GM12872 (cell line): ENCODE measurements at regions not wholly inside any gene's neighbourhood (a gene's known extent, or its start where the extent isn't known, plus 50 kb on each side); places are given as distances from the start of the nearest gene placed in this dataset.

Experiments
- TF ChIP-seq, protein P1 (sequence below): IDR thresholded peaks from 3 replicates; pipeline ENCODE4 v1.5.1; 2011; ENCODE audit warnings: low read depth, mild to moderate bottlenecking, low read length, moderate library complexity; ENCODE audit not compliant: insufficient read depth

DNA sequence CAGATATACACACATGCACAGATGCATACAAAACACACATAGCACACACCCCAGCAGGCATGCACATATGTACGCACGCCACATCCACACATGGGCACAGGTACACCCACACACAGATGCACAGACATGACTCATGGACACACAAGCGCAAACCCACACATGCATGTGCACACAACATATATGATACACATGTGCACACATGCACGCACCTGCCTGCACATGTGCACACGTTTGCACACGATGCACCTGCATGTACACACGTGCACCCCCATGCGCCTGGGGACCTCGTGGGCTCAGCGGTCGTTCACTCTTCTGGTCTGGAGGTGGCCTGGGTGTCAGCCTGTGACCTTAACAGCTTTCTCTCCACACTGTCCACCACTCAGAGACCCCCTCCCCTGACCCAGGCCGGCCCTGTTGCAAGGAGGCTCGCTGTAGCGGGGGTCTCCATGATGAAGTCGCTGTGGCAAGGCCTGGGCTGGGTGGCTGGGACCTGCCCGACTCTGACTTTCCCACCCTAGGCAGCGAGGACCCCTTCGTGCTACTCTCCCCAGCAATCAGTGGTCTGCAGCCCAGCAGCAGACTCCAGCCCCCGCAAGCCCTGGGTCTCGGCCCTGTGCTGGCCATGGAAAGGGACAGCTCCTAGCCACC is 92.1 kb upstream of the TTC34 start:
- TF ChIP-seq, protein P1, sequence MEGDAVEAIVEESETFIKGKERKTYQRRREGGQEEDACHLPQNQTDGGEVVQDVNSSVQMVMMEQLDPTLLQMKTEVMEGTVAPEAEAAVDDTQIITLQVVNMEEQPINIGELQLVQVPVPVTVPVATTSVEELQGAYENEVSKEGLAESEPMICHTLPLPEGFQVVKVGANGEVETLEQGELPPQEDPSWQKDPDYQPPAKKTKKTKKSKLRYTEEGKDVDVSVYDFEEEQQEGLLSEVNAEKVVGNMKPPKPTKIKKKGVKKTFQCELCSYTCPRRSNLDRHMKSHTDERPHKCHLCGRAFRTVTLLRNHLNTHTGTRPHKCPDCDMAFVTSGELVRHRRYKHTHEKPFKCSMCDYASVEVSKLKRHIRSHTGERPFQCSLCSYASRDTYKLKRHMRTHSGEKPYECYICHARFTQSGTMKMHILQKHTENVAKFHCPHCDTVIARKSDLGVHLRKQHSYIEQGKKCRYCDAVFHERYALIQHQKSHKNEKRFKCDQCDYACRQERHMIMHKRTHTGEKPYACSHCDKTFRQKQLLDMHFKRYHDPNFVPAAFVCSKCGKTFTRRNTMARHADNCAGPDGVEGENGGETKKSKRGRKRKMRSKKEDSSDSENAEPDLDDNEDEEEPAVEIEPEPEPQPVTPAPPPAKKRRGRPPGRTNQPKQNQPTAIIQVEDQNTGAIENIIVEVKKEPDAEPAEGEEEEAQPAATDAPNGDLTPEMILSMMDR, result no peak

DNA sequence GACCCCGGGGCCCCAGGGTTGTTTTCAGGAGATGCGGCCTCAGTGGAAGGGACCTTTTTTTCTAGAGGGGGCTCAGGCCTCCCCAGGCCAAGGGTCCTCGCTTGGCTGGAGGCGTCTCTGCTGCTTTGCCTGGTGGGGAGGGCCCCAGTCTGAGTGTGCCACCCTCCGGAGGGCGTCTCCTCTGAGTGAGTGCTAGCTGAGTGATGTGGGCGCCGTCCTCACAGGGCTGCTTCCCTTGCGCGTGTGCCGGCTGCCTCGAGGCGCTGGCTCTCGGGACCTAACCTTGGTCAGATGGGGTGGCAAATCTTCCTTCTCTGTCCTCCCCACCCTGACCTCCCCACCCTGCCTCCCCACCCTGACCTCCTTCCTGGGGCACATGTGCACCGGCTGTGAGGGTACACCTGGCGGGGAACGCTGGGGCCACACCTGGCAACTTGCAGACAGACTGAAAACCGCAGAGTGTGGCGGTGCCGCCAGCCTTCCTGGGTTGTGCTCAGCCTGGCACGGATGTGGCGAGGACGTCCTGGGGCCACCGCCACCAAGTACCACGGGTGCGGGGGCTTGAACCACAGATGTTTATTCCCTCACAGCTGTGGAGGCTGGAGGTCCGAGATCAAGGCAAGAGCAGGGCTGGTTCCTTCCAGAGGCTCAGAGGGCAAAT is 93.0 kb upstream of the TTC34 start:
- TF ChIP-seq, protein P1, result no peak

DNA sequence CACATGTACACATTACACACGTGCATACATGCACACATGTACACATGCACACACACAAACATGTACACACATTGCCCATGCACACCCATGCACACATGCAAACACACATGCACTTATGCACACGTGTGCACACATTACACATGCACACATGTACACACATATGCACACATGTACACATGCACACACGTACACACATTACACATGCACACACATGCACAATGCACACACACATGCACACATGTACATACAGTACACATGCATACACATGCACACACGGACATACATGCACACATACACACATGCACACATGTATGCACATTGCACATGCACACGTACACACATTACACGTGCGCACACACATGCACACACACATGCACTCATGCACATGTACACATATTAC is 95.3 kb upstream of the TTC34 start:
- TF ChIP-seq, protein P1, result no peak

DNA sequence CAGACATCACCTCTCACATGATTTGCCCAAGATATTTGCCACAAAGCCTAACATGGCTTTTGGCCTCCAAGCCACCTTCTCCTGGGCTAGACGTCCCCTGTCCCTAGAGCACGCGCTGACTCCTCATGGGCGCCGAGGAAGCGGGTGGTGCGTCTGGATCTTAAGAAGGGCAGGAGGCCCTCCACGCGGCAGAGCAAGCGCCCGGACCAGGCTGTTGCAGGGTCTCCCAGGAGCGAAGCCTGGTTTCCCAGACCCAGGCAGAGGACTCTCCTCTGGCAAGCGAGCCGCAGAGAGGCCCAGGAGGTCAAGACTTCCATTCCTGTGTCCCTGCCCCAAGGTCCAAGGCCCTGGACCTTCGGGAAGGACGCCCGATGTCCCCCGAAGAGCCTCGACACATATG is 101.7 kb upstream of the TTC34 start:
- TF ChIP-seq, protein P1, result no peak

DNA sequence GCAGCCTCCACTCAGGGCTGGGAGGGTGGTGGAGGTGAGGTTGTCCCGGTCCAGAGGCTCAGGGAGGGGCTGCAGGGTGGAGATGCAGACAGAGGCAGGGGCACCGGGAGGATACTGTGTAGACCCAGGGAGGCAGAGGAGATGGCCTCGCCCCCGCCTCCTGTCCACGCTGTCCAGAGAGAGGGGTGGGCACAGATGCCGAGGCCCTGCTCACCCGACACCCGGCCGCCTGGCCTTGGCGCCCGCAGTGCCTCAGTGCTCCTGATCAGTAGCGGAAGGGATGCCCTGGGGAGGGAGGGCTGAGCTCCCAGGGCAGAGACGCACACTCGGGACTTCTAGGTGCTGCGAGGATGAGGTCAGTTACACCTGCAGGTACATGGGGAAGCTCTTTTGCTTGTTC is 102.7 kb upstream of the TTC34 start:
- TF ChIP-seq, protein P1, result no peak

DNA sequence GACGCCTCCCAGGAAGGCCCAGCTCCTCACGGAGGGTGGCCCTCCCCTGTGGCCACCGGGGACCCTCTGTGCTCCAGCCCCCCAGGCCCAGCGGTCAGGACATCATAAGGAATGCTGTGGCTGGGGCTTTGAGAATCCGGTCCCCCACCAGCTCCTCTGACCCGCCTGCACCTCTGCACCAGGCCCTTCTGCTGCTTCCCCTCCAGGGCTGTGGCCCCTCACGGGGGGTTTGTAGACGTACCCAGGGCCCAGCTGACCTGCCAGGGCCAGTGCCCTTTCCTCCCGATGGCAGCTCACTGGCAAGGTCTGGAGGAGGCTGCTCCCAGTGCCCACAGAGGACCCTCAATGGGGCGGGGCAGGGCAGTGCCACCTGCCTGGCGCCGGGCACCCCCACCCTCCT is 103.9 kb upstream of the TTC34 start:
- TF ChIP-seq, protein P1, result no peak

DNA sequence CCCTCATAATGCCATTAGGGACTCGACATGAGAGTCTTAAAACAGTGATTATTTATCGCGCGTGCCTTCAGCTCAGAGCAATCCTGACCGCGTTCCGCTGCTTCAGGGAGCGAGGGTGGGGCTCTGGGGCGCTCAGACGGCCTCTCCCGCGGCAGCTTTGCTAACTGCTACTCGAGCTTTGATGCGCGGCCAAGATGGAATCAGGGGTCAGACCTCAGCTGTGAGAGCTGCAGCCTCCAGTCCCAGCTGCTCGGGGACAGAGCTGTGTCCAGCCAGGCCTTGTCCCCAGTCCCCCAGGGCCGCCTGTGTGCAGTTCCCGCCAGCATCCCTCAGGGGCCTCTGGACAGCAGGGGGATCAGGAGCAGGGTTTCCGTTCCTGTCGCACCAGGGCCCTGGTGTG is 104.6 kb upstream of the TTC34 start:
- TF ChIP-seq, protein P1, result no peak
